ENCODE measurements at regions not wholly inside any gene's neighbourhood (a gene's known extent, or its start where the extent isn't known, plus 50 kb on each side); places are given as distances from the start of the nearest gene placed in this dataset.
"Not testable (repeated sequence)": the region's sequence is repeated elsewhere in the genome, so short reads cannot be mapped to it uniquely, and the experiment has no call there.

DNA sequence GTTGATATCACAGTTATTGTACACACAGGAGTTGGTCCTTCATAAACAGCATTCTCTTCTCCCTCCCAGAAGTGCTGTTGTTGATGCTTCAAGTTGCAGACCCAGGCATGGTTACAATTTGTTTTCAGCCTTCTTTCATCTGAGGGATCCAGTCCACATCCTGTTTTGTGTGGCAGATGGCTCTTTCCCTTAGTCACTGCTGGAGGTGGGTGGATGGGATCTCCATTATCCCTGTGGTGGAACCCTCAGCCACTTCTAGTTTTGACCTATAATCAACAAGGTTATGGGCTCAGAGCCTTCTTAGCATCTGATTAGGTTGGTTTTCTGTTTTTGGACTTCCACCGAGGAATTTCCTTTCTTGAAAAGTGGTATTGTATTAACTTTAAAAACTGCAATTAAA, 214.2 kb downstream of the SH2D4B start:
- no peak for DNase-seq

DNA sequence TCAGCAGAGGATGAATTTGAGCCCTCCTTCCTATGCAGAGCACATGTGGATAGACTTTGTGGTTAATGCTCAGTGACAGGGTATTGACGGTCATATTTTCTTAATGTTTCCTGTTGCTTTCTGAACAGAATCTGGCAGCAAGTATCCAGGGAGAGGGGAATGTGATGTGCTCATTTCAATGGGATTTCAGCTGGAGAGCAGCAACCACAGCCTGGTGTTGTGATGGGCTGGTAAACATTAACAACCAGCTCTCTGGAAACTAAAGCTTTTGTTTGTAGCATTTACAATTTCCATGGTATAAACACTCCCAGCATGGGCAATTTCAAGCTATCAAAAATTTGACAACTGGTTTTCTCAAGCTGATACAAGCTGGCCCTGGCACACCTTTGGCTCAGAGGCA, 215.9 kb downstream of the SH2D4B start:
- no peak for DNase-seq

DNA sequence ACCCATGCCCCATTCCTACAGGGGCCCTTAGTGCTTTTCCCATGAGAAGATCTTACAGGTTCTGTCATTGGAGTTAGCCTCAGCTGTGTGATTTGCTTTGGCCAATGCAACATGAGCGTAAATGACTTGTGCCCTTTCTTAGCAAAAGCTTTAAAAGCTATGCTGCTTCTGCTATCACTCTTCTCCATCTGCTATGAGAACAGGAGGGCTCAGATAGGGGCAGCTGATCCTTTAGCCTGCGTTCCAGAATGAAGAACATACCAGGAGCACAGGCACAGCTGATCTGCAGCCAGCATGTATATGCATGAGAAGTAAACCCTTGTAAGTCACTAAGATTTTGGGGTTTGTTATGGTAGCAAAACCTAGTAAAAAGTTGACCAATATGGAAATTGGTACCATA, 218.2 kb downstream of the SH2D4B start:
- DNase-seq: no peak

DNA sequence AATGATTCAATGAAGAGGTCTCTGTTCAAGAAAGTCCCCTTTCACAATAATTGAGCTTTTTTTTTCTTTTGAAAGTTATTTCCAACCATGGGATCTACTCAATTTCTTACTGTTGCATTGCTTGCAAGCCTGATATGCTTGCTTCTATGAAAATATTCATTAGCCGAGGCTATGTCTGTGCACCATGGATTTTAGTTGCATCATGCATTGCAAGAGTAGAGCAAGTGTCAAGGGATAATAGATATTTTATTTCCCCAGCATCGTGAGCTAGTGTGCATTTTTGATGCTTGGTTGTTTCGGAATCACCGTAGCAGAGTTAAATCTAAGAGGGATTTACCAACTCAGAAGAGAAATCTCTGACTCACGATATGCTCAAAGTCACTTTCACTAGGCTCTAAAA, 222.0 kb downstream of the SH2D4B start:
- DNase-seq: no peak

DNA sequence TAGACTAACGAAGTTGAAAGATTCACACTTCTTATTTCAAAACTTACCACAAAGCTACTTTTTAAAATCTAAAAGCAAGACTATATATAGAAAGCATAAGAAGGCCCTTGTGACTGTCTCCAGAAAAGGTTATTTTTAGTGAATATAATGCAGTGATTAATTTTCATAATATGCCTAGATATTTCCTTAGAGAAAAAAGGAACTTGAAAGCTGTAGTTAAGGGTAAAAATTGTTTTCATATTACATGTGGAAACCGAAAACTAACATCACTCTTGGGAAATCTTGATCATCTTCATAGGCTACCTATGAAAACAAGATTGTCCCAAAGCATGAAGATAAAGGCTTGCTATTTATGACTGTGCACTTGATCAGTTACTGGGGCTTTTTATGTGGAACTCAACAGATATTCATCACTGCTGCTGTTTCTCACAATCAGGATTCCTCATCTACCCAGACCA, 223.2 kb downstream of the SH2D4B start:
- no peak for DNase-seq

DNA sequence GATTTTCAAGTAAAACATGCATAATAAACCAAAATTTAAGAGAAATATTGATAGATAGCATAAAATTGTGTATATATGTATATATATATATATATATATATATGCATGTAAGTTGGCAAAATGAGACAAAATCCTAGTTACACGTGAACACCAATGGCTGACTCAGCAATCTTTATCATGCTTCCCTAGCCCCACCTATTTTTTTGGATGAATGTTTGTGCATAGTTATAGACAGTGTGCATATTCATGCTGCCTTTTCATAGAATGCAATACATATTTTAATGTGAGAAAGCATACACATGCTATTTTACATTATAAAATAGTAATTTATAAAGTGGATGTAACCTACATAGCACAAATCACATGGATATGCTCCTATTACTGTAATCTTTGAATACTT, 230.3 kb downstream of the SH2D4B start:
- no peak for DNase-seq

DNA sequence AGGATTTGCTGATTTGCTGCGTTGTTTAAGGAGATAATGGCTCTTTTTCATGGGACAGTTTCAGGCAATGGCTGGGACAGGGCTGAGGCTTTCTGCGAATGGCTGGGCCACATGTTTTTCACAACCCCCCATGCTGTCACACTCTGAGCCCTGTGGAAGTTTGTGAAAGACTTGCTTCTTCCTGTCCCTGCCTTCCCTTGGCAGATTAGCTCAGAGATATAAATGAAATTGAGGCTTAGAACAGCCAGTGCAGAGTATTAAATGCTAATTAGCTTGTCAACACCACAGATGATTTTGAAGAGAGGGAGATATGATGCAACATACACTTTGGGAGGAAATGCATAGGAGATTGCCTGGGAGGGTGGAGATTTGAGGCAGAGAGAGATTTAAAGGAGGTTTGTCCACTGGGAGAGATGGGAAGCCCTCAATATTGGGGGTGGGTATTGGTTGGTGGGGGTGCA, 232.0 kb downstream of the SH2D4B start:
- no peak for DNase-seq

DNA sequence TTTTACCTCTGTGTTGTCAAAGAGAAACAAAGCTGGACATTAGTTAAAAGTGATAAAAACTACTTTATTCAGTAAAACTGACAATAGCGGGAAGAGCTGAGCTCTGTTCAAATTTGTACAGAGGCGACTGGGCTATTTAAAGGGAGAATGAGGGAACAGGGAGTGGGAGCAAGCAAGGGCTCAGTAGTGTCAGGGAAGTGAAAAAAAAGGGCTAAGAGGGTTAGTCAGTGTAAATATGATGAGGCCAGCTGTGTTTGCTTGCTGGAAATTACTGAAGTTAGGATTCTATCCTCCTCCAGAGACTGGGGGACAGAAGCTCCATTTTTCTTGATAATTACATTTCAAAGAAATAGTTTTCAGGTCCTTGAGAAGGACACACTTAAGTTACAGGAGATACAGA, 232.5 kb downstream of the SH2D4B start:
- no peak for DNase-seq

DNA sequence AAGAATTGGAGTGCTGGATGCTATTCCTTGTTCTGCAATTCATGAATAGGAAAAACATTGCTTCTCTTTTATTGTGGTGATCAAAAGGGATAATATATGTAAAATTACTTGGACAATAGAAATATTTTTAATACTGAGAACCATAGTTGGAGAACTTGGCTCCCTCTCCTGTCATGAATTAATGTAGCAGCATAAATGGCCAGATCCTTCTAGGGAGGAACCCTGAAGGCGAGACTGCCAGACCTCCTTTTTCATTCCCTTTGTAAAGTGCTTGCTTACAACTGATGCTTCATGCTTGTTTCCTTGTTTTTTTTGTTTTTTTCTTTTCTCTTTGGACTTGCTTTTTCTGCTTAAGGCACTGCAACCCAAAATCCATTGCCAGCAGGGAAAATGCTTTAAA, 233.6 kb downstream of the SH2D4B start:
- DNase-seq: no peak

DNA sequence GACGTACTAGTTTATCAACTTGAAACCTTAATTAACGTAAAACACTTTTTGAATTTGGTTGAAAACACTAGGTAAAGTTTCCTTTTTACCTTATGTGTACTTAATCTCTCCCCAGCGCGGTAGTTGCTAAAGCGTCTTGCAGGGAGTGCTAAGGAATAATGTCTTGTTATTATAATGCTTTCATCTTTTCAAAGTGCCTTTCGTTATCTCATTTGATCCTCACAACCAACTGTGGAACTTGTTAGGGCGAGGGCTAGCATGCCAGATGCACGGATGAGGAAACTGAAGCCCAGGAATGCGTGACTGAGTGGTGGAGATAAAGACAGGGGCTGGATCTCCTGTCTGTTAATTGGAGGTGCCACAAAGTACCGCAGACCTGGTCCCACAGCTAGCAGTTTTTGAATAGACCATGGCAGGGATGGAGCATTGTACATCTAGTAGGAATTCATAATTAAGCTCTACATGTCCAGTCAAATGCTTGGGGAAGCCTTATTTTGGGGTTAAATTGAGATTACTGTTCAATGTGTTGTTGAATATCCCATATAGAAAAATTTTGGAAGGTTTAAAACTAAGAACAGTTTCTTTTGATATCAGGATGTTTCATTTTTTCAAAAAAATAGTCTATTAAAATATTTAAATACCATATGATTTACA, 234.3 kb downstream of the SH2D4B start:
- no peak for DNase-seq

DNA sequence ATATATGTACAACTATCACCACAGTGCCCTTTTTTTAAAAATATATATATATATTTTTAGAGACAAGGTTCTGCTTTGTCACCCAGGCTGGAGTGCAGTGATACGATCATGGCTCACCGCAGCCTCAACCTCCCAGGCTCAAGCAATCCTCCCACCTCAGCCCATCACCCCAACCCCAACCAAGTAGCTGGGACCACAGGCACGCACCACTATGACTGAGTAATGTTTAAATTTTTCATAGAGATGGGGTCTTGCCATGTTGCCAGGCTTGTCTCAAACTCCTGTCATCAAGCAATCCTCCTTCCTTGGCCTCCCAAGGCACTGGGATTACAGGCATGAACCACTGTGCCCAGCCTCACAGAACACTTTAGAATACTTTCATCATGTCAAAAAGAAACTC, 234.9 kb downstream of the SH2D4B start:
- DNase-seq: no peak

DNA sequence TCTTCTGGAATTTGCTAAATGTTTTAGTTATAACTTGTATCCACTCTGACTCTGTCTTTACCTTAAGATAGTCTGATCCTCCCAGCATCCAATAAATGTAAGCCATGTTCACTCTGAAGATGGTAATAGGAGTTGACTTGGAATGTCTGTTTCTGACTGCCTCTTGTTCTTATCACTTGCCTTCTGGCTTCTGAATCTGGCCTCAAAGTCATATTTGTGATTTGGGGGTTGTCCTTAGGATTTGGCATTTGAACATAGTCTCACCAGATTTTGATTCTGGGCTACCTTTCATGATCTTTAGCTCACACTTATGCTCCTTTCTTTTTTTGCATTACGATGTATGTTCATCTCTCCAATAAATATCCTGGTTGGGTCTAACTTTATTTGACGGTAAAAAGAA, 247.0 kb downstream of the SH2D4B start:
- DNase-seq: no peak

DNA sequence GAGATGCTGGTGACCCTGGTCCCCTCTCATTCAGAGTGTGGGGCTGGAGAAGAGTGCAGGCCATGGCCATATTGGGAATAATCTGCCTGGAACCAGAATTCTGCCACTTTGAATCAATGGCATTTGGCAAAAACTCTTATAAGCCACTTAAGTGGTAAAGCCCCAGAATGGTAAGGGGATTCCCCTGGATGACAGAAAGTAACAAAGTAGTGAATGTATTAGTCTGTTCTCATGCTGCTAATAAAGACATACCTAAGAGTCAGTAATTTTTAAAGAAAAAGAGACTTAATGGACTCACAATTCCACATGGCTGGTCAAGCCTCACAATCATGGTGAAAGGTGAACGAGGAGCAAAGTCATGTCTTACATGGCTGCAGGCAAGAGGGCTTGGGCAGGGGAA, 248.6 kb downstream of the SH2D4B start:
- DNase-seq: no peak

DNA sequence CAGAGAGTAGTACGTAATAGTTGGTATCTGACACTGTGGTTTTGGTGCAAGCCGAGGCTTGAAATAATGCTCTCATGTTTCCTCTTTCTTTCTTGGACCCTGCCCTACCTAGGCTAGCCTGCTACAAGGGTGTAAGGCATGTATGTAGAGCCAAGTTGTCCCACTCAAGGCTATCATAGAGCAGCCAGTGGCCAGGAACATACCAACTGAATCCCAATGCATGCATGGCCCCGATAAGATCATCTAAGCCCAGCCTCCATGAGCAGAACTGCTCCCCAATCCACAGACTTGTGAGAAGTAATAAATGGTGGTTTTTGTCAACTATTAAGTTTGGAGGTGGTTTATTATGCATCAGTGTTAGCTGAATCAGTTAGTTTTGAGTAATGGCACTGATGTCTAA, 250.2 kb downstream of the SH2D4B start:
- DNase-seq: no peak

DNA sequence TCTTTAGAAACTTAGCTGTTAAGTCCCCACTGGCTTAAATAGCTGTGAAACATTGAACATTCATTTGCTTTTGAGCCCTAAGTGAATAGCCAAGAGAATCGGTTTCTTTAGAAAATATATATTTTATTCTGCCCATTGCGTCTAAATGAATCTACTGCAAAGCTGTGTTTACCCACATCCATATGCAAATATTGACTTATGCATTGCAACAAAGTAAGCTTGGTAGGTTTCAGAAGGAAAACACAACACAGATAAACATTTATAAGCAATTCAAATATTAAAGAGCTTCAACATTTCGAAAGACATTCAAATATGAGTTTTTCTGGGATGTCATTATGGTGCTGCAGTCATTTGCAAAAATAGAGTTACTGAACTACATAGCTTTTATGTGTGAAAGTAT, 257.3 kb downstream of the SH2D4B start:
- DNase-seq: no peak

DNA sequence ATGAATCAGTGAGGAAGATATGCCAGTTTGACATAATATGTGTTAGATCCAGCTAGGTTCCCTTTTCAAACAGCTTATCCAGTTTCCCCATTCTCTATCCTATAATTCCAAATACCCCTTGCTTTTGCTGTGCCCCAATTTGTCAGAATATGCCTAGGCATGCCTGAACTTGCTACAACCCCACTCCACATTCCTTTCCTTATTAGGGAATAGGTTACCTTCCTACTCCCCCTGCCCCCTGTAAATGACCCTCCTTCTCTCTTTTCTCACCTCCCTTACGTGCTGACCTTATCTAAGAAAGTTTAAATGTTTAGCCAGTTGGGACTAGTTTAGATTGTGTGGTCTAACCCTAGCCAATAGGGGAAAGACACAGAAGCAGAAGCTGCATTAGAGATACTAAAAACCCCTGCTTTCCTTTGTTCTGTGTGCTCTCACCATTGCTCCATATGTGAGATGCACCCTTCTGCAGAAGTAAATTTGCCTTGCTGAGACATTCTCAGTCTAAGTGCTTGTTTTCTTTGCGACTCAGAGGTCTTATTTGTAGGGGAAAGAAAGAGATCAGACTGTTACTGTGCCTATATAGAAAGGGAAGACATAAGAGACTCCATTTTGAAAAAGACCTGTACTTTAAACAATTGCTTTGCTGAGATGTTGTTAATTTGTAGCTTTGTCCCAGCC, 267.8 kb downstream of the SH2D4B start:
- no peak for DNase-seq

DNA sequence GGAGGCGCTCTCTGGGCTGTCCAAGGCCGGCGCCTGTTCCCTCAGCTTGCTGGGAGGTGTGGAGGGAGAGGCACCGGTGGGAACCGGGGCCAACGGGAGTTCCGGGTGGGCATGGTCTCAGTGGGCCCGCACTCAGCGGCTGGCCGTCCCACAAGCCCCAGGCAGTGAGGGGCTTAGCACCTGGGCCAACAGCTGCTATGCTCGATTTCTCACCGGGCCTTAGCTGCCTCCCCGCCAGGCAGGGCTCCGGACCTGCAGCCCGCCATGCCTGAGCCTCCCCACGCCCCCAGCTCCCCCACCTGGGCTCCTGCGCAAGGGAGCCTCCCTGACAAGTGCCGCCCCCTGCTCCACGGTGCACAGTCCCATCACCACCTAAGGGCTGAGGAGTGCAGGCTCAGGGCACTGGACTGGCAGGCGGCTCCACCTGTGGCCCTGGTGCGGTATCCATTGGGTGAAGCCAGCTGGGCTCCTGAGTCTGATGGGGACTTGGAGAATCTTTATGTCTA, 276.5 kb downstream of the SH2D4B start:
- DNase-seq: no peak

DNA sequence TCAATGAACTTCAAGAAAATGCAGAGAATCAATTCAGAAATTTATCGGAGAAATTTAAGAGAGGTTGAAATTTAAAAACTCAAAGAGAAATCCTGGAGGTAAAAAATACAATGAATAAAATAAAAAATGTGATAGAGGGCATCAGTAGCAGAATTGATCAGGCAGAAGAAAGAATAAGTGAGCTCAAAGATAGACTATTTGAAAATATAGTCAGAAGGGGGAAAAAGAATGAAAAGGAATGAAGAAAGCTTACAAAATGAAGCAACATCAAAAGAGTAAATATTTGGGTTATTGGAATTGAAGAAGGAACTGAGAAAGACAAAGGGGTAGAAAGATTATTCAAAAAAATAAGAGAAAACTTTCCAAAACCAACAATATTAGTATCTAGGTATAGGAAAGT, 291.4 kb downstream of the SH2D4B start:
- no peak for DNase-seq

DNA sequence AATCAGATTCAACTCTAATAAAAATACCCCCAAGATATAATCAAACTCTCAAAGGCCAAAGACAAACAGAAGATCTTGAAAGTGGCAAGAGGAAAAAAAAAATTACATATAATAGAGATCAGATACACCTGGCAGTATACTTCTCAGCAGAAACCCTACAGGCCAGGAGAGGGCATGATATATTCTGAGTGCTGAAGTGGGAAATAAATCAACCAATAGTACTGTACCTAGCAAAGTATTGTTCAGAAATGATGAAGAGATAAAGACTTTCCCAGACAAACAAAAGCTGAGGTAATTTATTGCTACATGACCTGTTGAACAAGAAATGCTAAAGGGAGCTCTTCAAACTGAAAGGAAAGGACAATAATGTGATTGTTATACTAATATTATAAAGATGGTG, 291.9 kb downstream of the SH2D4B start:
- DNase-seq: no peak

DNA sequence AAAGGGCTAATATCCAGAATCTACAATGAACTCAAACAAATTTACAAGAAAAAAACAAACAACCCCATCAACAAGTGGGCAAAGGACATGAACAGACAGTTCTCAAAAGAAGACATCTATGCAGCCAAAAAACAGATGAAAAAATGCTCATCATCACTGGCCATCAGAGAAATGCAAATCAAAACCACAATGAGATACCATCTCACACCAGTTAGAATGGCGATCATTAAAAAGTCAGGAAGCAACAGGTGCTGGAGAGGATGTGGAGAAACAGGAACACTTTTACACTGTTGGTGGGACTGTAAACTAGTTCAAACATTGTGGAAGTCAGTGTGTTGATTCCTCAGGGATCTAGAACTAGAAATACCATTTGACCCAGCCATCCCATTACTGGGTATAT, 295.0 kb downstream of the SH2D4B start:
- not testable (repeated sequence) for DNase-seq

DNA sequence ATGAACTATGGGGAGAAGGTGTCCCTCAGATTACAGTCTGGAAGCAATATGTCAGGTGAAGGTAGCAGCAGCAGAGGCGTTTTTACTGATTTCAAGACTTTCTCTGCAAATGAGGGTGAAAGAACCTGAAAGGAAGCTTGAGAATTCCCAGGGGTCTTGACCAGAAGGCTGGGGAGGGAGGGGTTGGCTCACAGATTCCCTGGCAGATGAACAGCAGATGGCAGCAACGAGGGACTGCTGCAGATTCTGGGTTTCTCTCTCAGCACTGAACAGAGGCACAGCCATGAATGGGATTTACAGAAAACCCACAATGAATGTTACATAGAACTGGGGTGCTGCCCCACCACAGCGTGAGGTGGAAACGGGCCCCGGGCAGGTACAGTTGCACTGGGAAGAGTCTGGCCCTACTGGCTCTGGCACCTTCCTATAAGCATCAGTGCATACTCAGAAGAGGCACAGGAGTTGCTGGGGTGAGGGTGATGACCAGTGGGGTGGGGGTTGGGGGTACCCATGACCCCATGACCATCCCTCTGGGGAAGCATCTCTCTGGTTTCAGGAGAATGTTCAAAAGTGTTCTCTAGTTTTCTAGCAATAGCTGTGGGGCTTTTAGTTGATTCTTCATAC, 317.8 kb downstream of the SH2D4B start:
- no peak for DNase-seq

DNA sequence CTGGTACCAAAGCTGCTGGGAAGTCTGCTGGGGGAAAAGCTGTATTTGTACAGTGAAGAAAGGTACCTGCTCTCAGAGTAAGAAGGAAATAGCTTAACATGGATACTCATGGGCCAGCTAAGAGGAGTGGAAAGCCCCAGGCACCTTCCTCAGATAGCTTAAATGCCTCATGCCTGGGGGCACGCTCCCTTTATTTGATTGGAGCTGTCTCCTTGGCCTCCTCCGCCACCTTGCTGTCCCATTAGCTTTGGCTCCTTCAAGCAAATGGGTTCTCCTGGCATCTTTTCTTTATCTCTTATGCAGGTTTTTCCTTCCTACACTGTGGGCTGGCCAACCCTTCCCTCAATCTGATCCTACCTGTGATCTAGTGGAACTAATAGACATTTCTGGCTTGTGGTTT, 318.5 kb downstream of the SH2D4B start:
- DNase-seq: no peak

DNA sequence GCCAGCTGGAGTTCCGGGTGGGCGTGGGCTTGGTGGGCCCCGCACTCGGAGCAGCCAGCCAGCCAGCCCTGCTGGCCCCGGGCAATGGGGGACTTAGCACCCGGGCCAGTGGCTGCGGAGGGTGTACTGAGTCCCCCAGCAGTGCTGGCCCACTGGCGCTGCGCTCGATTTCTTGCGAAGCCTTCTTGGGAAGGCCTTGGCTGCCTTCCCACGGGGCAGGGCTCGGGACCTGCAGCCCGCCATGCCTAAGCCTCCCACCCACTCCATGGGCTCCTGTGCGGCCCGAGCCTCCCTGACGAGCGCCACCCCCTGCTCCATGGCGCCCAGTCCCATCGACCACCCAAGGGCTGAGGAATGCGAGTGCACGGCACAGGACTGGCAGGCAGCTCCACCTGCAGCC, 321.6 kb downstream of the SH2D4B start:
- DNase-seq: not testable (repeated sequence)

DNA sequence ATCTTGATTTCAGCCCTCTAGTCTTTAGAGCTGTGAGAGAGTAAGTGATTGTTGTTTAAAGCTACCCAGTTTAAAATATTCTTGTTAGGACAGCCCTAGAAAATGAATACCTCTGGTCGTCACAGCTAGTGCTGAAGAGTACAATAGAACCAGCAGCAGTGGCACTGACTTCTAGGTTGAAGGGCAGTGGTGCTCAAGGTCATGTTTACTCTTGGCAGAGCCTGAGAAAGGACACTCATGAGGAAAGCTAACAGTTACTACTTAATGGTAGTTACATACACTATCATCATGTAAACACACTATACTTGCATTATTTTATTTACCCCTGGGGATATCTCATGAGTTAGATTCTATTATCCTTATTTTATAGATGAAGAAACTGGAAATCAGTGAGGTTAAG, 323.0 kb downstream of the SH2D4B start:
- DNase-seq: no peak
